ENCODE measurements at regions not wholly inside any gene's neighbourhood (a gene's known extent, or its start where the extent isn't known, plus 50 kb on each side); places are given as distances from the start of the nearest gene placed in this dataset.
"Not testable (repeated sequence)": the region's sequence is repeated elsewhere in the genome, so short reads cannot be mapped to it uniquely, and the experiment has no call there.

GRCh38 chr6:51049288-51049982 lies 230.8 kb downstream of the TFAP2B start:
- DNase-seq: no peak
- no peaks in the 10 kb centered on the region for H3K27me3 ChIP-seq (ENCODE audit: control insufficient read depth, insufficient read depth, low read length)
- no peaks in the 10 kb centered on the region for H3K4me1 ChIP-seq (ENCODE audit: control insufficient read depth, insufficient read depth, low read length)
- no CpG with 5 or more reads among the region's 3 CpGs for WGBS (ENCODE audit: insufficient coverage)
- H3K9me3 ChIP-seq (replicated peaks; ENCODE audit: control insufficient read depth, low read depth, low read length): no peaks in the 10 kb centered on the region
- H3K4me3 ChIP-seq (ENCODE audit: low read length): no peak overlapping the region
- H3K27ac ChIP-seq (ENCODE audit: low read length): no peak overlapping the region
- no peaks in the 10 kb centered on the region for H3K36me3 ChIP-seq (ENCODE audit: control insufficient read depth, insufficient read depth, low read length)

GRCh38 chr6:51049983-51050877 lies 231.6 kb downstream of the TFAP2B start:
- Histone ChIP-seq H3K9me3 (replicated peaks; ENCODE audit: control insufficient read depth, low read depth, low read length) (no peaks in the 10 kb centered on the region), H3K27ac (ENCODE audit: low read length) (no peak overlapping the region), H3K27me3 (ENCODE audit: control insufficient read depth, insufficient read depth, low read length) (no peaks in the 10 kb centered on the region), H3K4me1 (ENCODE audit: control insufficient read depth, insufficient read depth, low read length) (no peaks in the 10 kb centered on the region), H3K4me3 (ENCODE audit: low read length) (no peak overlapping the region), H3K36me3 (ENCODE audit: control insufficient read depth, insufficient read depth, low read length) (no peaks in the 10 kb centered on the region)
- peak; percentile 10 for DNase-seq
- WGBS (ENCODE audit: insufficient coverage): no CpG with 5 or more reads among the region's 2 CpGs

GRCh38 chr6:51052716-51053115 lies 234.0 kb downstream of the TFAP2B start:
- DNase-seq; H3K9me3 ChIP-seq (replicated peaks; ENCODE audit: control insufficient read depth, low read depth, low read length); H3K4me1 ChIP-seq (ENCODE audit: control insufficient read depth, insufficient read depth, low read length); H3K4me3 ChIP-seq (ENCODE audit: low read length); H3K27ac ChIP-seq (ENCODE audit: low read length); H3K27me3 ChIP-seq (ENCODE audit: control insufficient read depth, insufficient read depth, low read length); H3K36me3 ChIP-seq (ENCODE audit: control insufficient read depth, insufficient read depth, low read length): not testable (repeated sequence)
- 83% methylated on average over 2 of the region's 2 CpGs for WGBS (ENCODE audit: insufficient coverage)

GRCh38 chr6:51055316-51055715 lies 236.6 kb downstream of the TFAP2B start:
- H3K27me3 ChIP-seq (ENCODE audit: control insufficient read depth, insufficient read depth, low read length); H3K36me3 ChIP-seq (ENCODE audit: control insufficient read depth, insufficient read depth, low read length); DNase-seq; H3K4me1 ChIP-seq (ENCODE audit: control insufficient read depth, insufficient read depth, low read length); H3K27ac ChIP-seq (ENCODE audit: low read length); H3K9me3 ChIP-seq (replicated peaks; ENCODE audit: control insufficient read depth, low read depth, low read length); H3K4me3 ChIP-seq (ENCODE audit: low read length): not testable (repeated sequence)
- WGBS (ENCODE audit: insufficient coverage): no CpG with 5 or more reads among the region's 2 CpGs

GRCh38 chr6:51057296-51057695 lies 238.6 kb downstream of the TFAP2B start:
- Histone ChIP-seq H3K27me3 (ENCODE audit: control insufficient read depth, insufficient read depth, low read length) (no peaks in the 10 kb centered on the region), H3K4me1 (ENCODE audit: control insufficient read depth, insufficient read depth, low read length) (no peaks in the 10 kb centered on the region), H3K9me3 (replicated peaks; ENCODE audit: control insufficient read depth, low read depth, low read length) (no peaks in the 10 kb centered on the region), H3K4me3 (ENCODE audit: low read length) (no peak overlapping the region), H3K27ac (ENCODE audit: low read length) (no peak overlapping the region), H3K36me3 (ENCODE audit: control insufficient read depth, insufficient read depth, low read length) (no peaks in the 10 kb centered on the region)
- DNase-seq: no peak
- WGBS (ENCODE audit: insufficient coverage): no CpG with 5 or more reads among the region's 4 CpGs

GRCh38 chr6:51060262-51060762 lies 241.6 kb downstream of the TFAP2B start:
- Histone ChIP-seq H3K4me1 (ENCODE audit: control insufficient read depth, insufficient read depth, low read length) (no peaks in the 10 kb centered on the region), H3K27me3 (ENCODE audit: control insufficient read depth, insufficient read depth, low read length) (no peaks in the 10 kb centered on the region), H3K9me3 (replicated peaks; ENCODE audit: control insufficient read depth, low read depth, low read length) (no peaks in the 10 kb centered on the region), H3K36me3 (ENCODE audit: control insufficient read depth, insufficient read depth, low read length) (no peaks in the 10 kb centered on the region), H3K27ac (ENCODE audit: low read length) (no peak overlapping the region), H3K4me3 (ENCODE audit: low read length) (no peak overlapping the region)
- 79% methylated on average over 2 of the region's 3 CpGs for WGBS (ENCODE audit: insufficient coverage)
- no peak for DNase-seq

- Histone ChIP-seq H3K36me3 (ENCODE audit: control insufficient read depth, insufficient read depth, low read length) (no peaks in the 10 kb centered on the region), H3K27ac (ENCODE audit: low read length) (no peak overlapping the region), H3K9me3 (replicated peaks; ENCODE audit: control insufficient read depth, low read depth, low read length) (no peaks in the 10 kb centered on the region), H3K27me3 (ENCODE audit: control insufficient read depth, insufficient read depth, low read length) (no peaks in the 10 kb centered on the region), H3K4me3 (ENCODE audit: low read length) (no peak overlapping the region), H3K4me1 (ENCODE audit: control insufficient read depth, insufficient read depth, low read length) (no peaks in the 10 kb centered on the region)
- no peak for DNase-seq
- no CpG with 5 or more reads among the region's 3 CpGs for WGBS (ENCODE audit: insufficient coverage)
Measured at GRCh38 chr6:51062166-51062722, 243.6 kb downstream of the TFAP2B start.

GRCh38 chr6:51077821-51078518 lies 259.3 kb downstream of the TFAP2B start:
- Histone ChIP-seq H3K9me3 (replicated peaks; ENCODE audit: control insufficient read depth, low read depth, low read length) (no peaks in the 10 kb centered on the region), H3K4me3 (ENCODE audit: low read length) (no peak overlapping the region), H3K4me1 (ENCODE audit: control insufficient read depth, insufficient read depth, low read length) (no peaks in the 10 kb centered on the region), H3K27ac (ENCODE audit: low read length) (no peak overlapping the region), H3K27me3 (ENCODE audit: control insufficient read depth, insufficient read depth, low read length) (no peaks in the 10 kb centered on the region), H3K36me3 (ENCODE audit: control insufficient read depth, insufficient read depth, low read length) (no peaks in the 10 kb centered on the region)
- WGBS (ENCODE audit: insufficient coverage): 66% methylated on average over 3 of the region's 3 CpGs
- DNase-seq: no peak

- no peak overlapping the region for H3K4me3 ChIP-seq (ENCODE audit: low read length)
Measured at GRCh38 chr6:51090343-51090742, 271.7 kb downstream of the TFAP2B start.

GRCh38 chr6:51093871-51094270 lies 275.2 kb downstream of the TFAP2B start:
- DNase-seq: no peak
- no peaks in the 10 kb centered on the region for H3K36me3 ChIP-seq (ENCODE audit: control insufficient read depth, insufficient read depth, low read length)
- H3K27me3 ChIP-seq (ENCODE audit: control insufficient read depth, insufficient read depth, low read length): no peaks in the 10 kb centered on the region
- no peaks in the 10 kb centered on the region for H3K4me1 ChIP-seq (ENCODE audit: control insufficient read depth, insufficient read depth, low read length)
- peaks cover 3% of the 10 kb centered on the region for H3K9me3 ChIP-seq (replicated peaks; ENCODE audit: control insufficient read depth, low read depth, low read length)
- H3K27ac ChIP-seq (ENCODE audit: low read length): no peak overlapping the region
- no CpG with 5 or more reads among the region's 3 CpGs for WGBS (ENCODE audit: insufficient coverage)
- H3K4me3 ChIP-seq (ENCODE audit: low read length): no peak overlapping the region

More at GRCh38 chr6:51090343-51090742, 271.7 kb downstream of the TFAP2B start:
- Histone ChIP-seq H3K27ac (ENCODE audit: low read length) (no peak overlapping the region), H3K36me3 (ENCODE audit: control insufficient read depth, insufficient read depth, low read length) (no peaks in the 10 kb centered on the region), H3K4me1 (ENCODE audit: control insufficient read depth, insufficient read depth, low read length) (no peaks in the 10 kb centered on the region), H3K9me3 (replicated peaks; ENCODE audit: control insufficient read depth, low read depth, low read length) (peaks cover 3% of the 10 kb centered on the region), H3K27me3 (ENCODE audit: control insufficient read depth, insufficient read depth, low read length) (no peaks in the 10 kb centered on the region)
- DNase-seq: no peak
